GM12878 (cell line): ENCODE measurements at regions not wholly inside any gene's neighbourhood (a gene's known extent, or its start where the extent isn't known, plus 50 kb on each side); places are given as distances from the start of the nearest gene placed in this dataset.

ENCODE experiments used
- CHD1 ChIP-seq: IDR thresholded peaks from 2 replicates; pipeline ENCODE4 v1.6.1; 2012; ENCODE audit warnings: low read depth, low read length, improper control_type of control experiment
- CREM ChIP-seq: IDR thresholded peaks from 2 replicates; pipeline ENCODE4 v1.6.1; 2014; ENCODE audit warnings: antibody characterized with exemption, low read depth
- EZH2 ChIP-seq: IDR thresholded peaks from 2 replicates; pipeline ENCODE4 v1.6.1; 2012; ENCODE audit warnings: low read depth, mild to moderate bottlenecking, control low read depth, inconsistent platforms, low read length, borderline replicate concordance; ENCODE audit not compliant: control insufficient read depth
- HDGF ChIP-seq: fragments of 450-650 bp; IDR thresholded peaks from 2 replicates; pipeline ENCODE4 v1.6.1; 2016; ENCODE audit warnings: antibody characterized with exemption
- IKZF1 ChIP-seq: fragments of 450-650 bp; conservative IDR thresholded peaks from 2 replicates; pipeline ENCODE4 v1.6.1; 2017; ENCODE audit warnings: antibody characterized with exemption, mild to moderate bottlenecking
- MTA3 ChIP-seq: IDR thresholded peaks from 2 replicates; pipeline ENCODE4 v1.6.1; 2012; ENCODE audit warnings: low read length, inconsistent platforms, borderline replicate concordance
- NFIC ChIP-seq: IDR thresholded peaks from 2 replicates; pipeline ENCODE4 v1.6.1; 2012; ENCODE audit warnings: low read depth, mild to moderate bottlenecking, inconsistent platforms, low read length, moderate library complexity
- POLR2AphosphoS5 ChIP-seq: IDR thresholded peaks from 2 replicates; pipeline ENCODE4 v1.6.1; 2011; ENCODE audit warnings: mild to moderate bottlenecking, low read length, inconsistent platforms
- SMAD1 ChIP-seq: fragments of 450-650 bp; IDR thresholded peaks from 2 replicates; pipeline ENCODE4 v1.6.1; 2018; ENCODE audit warnings: mild to moderate bottlenecking, low read depth; ENCODE audit not compliant: partially characterized antibody
- SUZ12 ChIP-seq: fragments of 200-600 bp; sonication (generic); IDR thresholded peaks from one replicate; pipeline ENCODE4 v1.6.1; 2018; ENCODE audit warnings: antibody characterized with exemption, mild to moderate bottlenecking; ENCODE audit not compliant: unreplicated experiment
- TAF1 ChIP-seq: IDR thresholded peaks from 2 replicates; pipeline ENCODE4 v1.6.1; 2011; ENCODE audit warnings: mild to moderate bottlenecking, low read depth, low read length, borderline replicate concordance
- ZNF274 ChIP-seq: IDR thresholded peaks from one replicate; pipeline ENCODE4 v1.8.0; 2011; ENCODE audit not compliant: insufficient read length, insufficient read depth
- TF ChIP-seq, protein P1 (sequence below), 3 experiments: IDR thresholded peaks in 2 of 3; conservative IDR thresholded peaks in 1 of 3; 2 replicates each; pipeline ENCODE4 v1.5.1; 2011; ENCODE audit warnings: low read depth in 3 of 3, low read length in 3 of 3, mild to moderate bottlenecking in 3 of 3, control low read depth in 2 of 3, moderate library complexity in 2 of 3, inconsistent platforms in 1 of 3, mixed read lengths in 1 of 3; ENCODE audit not compliant: control insufficient read depth in 2 of 3, insufficient read depth in 1 of 3; ENCODE audit errors: extremely low read depth in 1 of 3

DNA sequence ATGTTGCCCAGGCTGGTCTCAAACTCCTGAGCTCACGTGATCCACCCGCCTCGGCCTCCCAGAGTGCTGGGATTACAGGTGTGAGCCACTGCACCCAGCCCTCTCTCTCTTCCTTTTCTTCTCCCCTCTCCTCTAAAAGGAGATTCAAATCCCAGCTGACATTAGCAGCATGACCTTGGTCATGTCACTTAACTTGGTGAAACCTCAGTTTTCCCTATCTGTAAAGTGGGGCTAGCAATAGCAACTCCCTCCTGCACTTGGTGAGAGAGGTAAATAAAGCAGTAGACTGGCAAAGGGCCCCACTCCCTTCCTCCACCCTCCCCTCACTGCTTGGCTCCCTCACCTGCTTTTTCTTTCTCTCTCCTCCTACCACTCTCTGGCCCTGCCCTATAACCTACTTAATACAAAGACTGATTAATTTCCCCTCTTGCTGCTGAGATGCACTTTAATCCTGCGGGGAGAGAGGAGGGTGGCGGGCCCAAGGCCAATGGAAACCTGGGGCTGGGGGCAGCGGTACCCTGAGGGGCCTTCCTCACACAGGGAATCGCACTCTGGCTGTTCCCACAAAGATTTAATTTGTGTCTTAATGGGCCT is 54.2 kb upstream of the ZFAND3 start:
- TF ChIP-seq, protein P1, sequence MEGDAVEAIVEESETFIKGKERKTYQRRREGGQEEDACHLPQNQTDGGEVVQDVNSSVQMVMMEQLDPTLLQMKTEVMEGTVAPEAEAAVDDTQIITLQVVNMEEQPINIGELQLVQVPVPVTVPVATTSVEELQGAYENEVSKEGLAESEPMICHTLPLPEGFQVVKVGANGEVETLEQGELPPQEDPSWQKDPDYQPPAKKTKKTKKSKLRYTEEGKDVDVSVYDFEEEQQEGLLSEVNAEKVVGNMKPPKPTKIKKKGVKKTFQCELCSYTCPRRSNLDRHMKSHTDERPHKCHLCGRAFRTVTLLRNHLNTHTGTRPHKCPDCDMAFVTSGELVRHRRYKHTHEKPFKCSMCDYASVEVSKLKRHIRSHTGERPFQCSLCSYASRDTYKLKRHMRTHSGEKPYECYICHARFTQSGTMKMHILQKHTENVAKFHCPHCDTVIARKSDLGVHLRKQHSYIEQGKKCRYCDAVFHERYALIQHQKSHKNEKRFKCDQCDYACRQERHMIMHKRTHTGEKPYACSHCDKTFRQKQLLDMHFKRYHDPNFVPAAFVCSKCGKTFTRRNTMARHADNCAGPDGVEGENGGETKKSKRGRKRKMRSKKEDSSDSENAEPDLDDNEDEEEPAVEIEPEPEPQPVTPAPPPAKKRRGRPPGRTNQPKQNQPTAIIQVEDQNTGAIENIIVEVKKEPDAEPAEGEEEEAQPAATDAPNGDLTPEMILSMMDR (IDR thresholded peaks at IDR 0.05 in 2 of 3, conservative IDR thresholded peaks at IDR 0.05 in 1 of 3; ENCODE audit: control insufficient read depth in 2 of 3, extremely low read depth in 1 of 3, insufficient read depth in 1 of 3, low read depth in 3 of 3, low read length in 3 of 3) = no peak
- TF ChIP-seq POLR2AphosphoS5 (no peak), CREM (no peak), CHD1 (no peak), NFIC (no peak), IKZF1 (no peak), TAF1 (no peak), ZNF274 (no peak), HDGF (no peak), MTA3 (no peak), SUZ12 (no peak), EZH2 (no peak), SMAD1 (no peak)
